ENCODE measurements at regions not wholly inside any gene's neighbourhood (a gene's known extent, or its start where the extent isn't known, plus 50 kb on each side); places are given as distances from the start of the nearest gene placed in this dataset.

GRCh38 chr3:18946524-18946923, 201.8 kb upstream of the KCNH8 start:
- DNase-seq (ENCODE audit: low read depth, low spot score) = no peak
- no peak overlapping the region for H3K4me3 ChIP-seq (ENCODE audit: low read depth, low read length)
- POLR2A ChIA-PET = no interaction called here
- CTCF ChIA-PET = no interaction called here
- no peak for TF ChIP-seq CTCF (IDR thresholded peaks at IDR 0.05; ENCODE audit: insufficient read depth, low read length, missing control alignments)

- H3K4me3 ChIP-seq (ENCODE audit: low read depth, low read length) = no peak overlapping the region
- CTCF ChIA-PET = no interaction called here
- DNase-seq (ENCODE audit: low read depth, low spot score) = no peak
- no peak for TF ChIP-seq CTCF (IDR thresholded peaks at IDR 0.05; ENCODE audit: insufficient read depth, low read length, missing control alignments)
- POLR2A ChIA-PET = no interaction called here
Measured at GRCh38 chr3:18937574-18937973, 210.7 kb upstream of the KCNH8 start.

GRCh38 chr3:18919158-18919557, 229.2 kb upstream of the KCNH8 start:
- POLR2A ChIA-PET = no interaction called here
- no peak overlapping the region for H3K4me3 ChIP-seq (ENCODE audit: low read depth, low read length)
- DNase-seq (ENCODE audit: low read depth, low spot score) = no peak
- CTCF ChIA-PET = no interaction called here
- no peak for TF ChIP-seq CTCF (IDR thresholded peaks at IDR 0.05; ENCODE audit: insufficient read depth, low read length, missing control alignments)

DNA sequence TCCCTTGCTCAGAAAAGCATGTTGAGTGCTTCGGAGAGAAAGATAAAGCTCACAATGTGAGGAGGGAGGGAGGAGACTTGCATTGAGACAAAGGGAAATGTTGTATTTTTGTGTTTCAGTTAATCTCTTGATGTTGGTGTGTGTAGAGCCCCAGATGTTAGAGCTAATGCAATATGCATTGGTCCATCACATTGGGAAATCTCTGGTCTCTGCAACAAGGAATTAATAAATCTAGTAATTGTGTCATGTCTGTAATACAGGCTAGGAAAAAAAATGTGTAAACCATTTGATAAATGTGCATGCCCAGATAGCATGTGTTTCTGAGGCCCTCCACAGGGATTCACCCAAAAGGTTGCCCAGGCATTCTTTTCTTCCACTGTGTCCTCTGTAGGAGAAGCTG, 230.4 kb upstream of the KCNH8 start:
- CTCF ChIA-PET = no interaction called here
- no peak for TF ChIP-seq CTCF (IDR thresholded peaks at IDR 0.05; ENCODE audit: insufficient read depth, low read length, missing control alignments)
- no peak for DNase-seq (ENCODE audit: low read depth, low spot score)
- H3K4me3 ChIP-seq (ENCODE audit: low read depth, low read length) = no peak overlapping the region
- POLR2A ChIA-PET = no interaction called here

DNA sequence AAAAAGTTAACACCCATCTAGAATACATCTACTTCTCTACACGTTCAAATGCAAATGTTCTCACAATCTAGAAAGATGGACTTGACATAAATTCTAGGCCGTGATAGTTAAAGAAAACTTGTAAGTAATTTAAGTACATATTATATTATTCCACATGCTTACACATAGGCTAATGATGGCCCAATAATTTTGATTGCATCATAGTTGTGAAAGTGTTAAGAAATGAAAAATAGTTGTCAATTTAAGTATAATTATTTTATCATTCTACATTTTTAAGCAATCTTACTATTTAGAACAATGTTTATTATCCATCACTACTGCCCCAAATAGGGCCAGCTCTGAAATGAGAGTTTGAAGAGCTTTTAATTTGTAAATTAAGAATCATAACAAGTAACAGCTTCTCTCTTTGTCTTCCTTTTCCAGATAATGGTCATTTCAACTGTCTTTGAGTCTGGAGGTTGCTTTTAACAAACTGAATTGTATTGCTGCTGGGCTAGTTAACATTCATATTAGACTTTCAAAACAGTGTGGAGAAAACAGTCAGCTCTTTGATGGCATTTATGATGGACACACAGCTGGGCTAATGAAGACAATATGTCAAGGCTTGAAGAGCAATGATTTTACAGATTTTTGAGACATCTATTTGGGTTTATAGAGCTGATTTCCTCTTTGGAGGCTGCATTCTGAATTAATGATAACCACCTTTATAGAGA, 246.1 kb upstream of the KCNH8 start:
- no peak overlapping the region for H3K4me3 ChIP-seq (ENCODE audit: low read depth, low read length)
- DNase-seq (ENCODE audit: low read depth, low spot score) = no peak
- POLR2A ChIA-PET = no interaction called here
- TF ChIP-seq CTCF (IDR thresholded peaks at IDR 0.05; ENCODE audit: insufficient read depth, low read length, missing control alignments) = no peak
- CTCF ChIA-PET = no interaction called here

GRCh38 chr3:18901571-18901970, 246.7 kb upstream of the KCNH8 start:
- ChIA-PET POLR2A (no interaction called here), CTCF (no interaction called here)
- TF ChIP-seq CTCF (IDR thresholded peaks at IDR 0.05; ENCODE audit: insufficient read depth, low read length, missing control alignments) = no peak
- no peak for DNase-seq (ENCODE audit: low read depth, low spot score)
- no peak overlapping the region for H3K4me3 ChIP-seq (ENCODE audit: low read depth, low read length)

Data from AG04449 (cell line).